Activated naive CD4-positive, alpha-beta T cell treated with anti-CD3 and anti-CD28 coated beads, Interleukin-2, amount 10 ng/mL, durations not matched to agents 7 days and 5 days (primary cell): ENCODE measurements at regions not wholly inside any gene's neighbourhood (a gene's known extent, or its start where the extent isn't known, plus 50 kb on each side); places are given as distances from the start of the nearest gene placed in this dataset.

Experiments
- CTCF ChIA-PET: fragments of 350-600 bp; sonication (Branson Sonifier 250); formaldehyde crosslinking; loops from one replicate; lab custom pipeline; 2021; ENCODE audit warnings: antibody characterized with exemption; lab: Charles Lee
- DNase-seq: peaks from one replicate; pipeline ENCODE4 v3.0.0-alpha.2; 2020
- H3K27ac Mint-ChIP-seq: one replicate; pipeline ENCODE4 v1.8.0; 2021; ENCODE audit warnings: mild to moderate bottlenecking, moderate library complexity, mixed read lengths
- H3K27me3 Mint-ChIP-seq: one replicate; pipeline ENCODE4 v1.8.0; 2021; ENCODE audit warnings: mild to moderate bottlenecking, mixed read lengths
- H3K36me3 Mint-ChIP-seq: one replicate; pipeline ENCODE4 v1.8.0; 2021; ENCODE audit warnings: mixed read lengths
- H3K4me1 Mint-ChIP-seq: one replicate; pipeline ENCODE4 v1.8.0; 2021; ENCODE audit warnings: mixed read lengths
- H3K4me3 Mint-ChIP-seq: one replicate; pipeline ENCODE4 v1.8.0; 2021; ENCODE audit warnings: mild to moderate bottlenecking, moderate library complexity, mixed read lengths
- H3K9me3 Mint-ChIP-seq: one replicate; pipeline ENCODE4 v1.8.0; 2021; ENCODE audit warnings: mixed read lengths

DNA sequence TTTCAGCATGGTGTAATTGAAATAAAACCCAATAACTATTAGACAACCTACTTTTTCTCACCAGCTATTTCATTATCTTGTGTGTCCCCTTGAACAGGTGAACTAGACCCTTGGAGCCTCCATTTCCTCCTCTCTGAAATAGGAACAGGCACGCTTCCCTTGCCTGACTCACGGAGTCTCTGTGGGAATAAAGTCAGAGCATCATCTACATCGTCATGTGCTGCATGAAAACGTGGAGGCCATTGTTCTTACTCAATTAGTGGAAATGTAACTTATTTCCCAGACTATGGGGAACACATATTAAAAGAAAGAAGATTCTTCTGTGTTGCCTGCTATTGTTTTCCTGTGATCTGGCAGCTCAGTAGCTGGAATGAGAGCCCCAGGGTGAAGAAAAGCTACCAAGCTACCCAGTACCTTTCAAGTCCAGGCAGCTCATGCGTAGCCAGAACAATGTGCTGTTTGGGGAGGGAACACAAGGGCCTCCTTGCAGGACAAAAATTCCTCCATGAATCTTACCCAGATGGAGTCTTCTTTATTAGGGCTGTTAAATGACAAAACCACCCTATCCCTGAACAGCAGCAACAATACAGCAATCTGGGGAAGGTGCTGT lies 59.8 kb downstream of the SOX11 start:
- Mint-ChIP-seq H3K27me3 (no peaks in the 10 kb centered on the region), H3K36me3 (no peaks in the 10 kb centered on the region)

DNA sequence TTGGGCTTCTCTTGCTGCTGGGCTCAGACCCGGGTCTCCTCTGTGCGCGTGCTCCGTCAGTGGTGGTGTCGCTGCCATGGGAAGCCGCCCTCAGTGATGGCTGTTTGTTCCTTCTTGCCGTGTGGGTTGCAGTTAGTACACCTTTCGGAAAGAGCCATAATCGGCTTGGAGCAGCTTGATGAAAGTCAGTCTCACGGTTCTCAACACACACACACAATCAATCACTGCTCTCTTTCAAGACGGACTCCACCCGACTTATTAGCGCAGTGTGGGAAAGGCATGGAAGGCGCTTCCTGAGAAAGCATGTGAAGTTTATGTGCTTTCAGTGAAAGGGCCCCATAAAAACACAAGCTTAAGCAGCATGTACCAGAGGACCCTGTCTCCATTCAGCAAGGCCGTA lies 64.1 kb downstream of the SOX11 start:
- CTCF ChIA-PET, result no interaction called here
- Mint-ChIP-seq H3K4me1 (no peaks in the 10 kb centered on the region), H3K9me3 (peaks cover 2% of the 10 kb centered on the region)

More for the DNA sequence above, 59.8 kb downstream of the SOX11 start:
- H3K4me1 Mint-ChIP-seq, result no peaks in the 10 kb centered on the region
- H3K9me3 Mint-ChIP-seq, result peaks cover 3% of the 10 kb centered on the region
- no peak overlapping the region for H3K27ac Mint-ChIP-seq
- no peak overlapping the region for H3K4me3 Mint-ChIP-seq
- CTCF ChIA-PET, result no interaction called here
- DNase-seq, result no peak

DNA sequence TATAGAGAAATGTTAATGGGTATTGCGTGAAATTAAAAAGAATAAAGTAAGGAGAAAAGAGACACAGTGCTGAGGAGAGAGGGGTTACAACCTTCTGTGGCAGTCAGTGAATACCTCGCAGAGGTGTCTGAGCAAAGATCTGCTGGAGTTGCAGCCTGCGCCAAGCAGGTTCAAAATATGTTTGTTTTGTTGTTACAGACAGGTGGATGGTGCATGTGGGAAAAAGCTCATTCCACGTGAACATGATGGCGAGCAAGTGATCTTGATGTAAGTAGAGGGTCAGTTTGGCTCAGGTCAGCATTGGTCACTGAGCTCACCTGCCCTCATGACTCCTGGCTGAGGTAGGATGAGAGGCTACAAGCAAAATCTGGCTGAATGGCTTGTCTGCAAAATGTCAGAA lies 66.2 kb downstream of the SOX11 start:
- Mint-ChIP-seq H3K36me3 (no peaks in the 10 kb centered on the region), H3K4me3 (no peak overlapping the region), H3K27ac (no peak overlapping the region), H3K4me1 (no peaks in the 10 kb centered on the region), H3K27me3 (no peaks in the 10 kb centered on the region), H3K9me3 (peaks cover 6% of the 10 kb centered on the region)
- no peak for DNase-seq
- CTCF ChIA-PET, result no interaction called here

More for the DNA sequence above, 64.1 kb downstream of the SOX11 start:
- H3K27ac Mint-ChIP-seq, result no peak overlapping the region
- H3K36me3 Mint-ChIP-seq, result no peaks in the 10 kb centered on the region
- no peak overlapping the region for H3K4me3 Mint-ChIP-seq
- H3K27me3 Mint-ChIP-seq, result no peaks in the 10 kb centered on the region
- DNase-seq, result no peak

DNA sequence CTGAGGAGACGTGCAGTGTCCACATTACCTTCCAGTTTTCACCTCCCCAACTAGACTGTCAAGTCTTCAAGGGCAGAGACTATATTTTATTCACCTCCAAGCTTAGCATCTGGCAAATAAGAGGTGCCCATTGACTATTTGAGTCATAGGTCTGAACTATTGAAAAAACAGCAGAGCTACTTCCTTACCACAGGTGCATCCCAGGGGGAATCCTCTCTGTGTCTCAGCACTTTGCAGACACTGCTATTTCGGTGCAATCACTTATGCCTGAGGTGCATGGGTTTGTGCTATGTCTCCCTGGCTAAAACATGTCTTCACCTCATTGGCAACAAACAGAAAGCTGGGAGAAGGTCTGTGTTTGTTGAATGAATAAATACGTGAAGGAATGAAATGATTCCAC lies 67.8 kb downstream of the SOX11 start:
- H3K4me3 Mint-ChIP-seq, result no peak overlapping the region
- H3K27ac Mint-ChIP-seq, result no peak overlapping the region
- no peaks in the 10 kb centered on the region for H3K4me1 Mint-ChIP-seq
- DNase-seq, result no peak
- CTCF ChIA-PET, result no interaction called here
- no peaks in the 10 kb centered on the region for H3K27me3 Mint-ChIP-seq
- peaks cover 6% of the 10 kb centered on the region for H3K9me3 Mint-ChIP-seq
- no peaks in the 10 kb centered on the region for H3K36me3 Mint-ChIP-seq

DNA sequence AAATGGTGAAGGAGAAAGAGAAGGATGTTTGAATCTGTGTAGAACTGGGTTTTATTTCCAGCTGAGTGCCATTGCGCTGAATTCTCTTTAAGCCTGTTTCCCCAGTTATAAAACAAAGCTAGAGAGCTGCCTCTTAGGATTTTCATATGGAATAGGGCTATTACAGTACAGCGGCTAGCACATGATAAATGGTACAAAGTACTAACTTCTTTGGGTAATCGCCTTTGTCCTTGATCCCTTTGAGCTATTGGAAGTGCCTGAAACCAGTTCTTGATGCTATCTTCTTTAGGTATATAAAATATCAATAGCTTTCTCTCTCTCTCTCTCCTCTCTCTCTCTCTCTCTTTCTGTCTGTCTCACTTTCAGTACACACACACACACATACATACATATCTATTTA lies 71.3 kb downstream of the SOX11 start:
- Mint-ChIP-seq H3K27me3 (no peaks in the 10 kb centered on the region), H3K9me3 (peaks cover 5% of the 10 kb centered on the region), H3K36me3 (no peaks in the 10 kb centered on the region), H3K4me1 (no peaks in the 10 kb centered on the region), H3K27ac (no peak overlapping the region), H3K4me3 (no peak overlapping the region)
- no peak for DNase-seq
- CTCF ChIA-PET, result no interaction called here

DNA sequence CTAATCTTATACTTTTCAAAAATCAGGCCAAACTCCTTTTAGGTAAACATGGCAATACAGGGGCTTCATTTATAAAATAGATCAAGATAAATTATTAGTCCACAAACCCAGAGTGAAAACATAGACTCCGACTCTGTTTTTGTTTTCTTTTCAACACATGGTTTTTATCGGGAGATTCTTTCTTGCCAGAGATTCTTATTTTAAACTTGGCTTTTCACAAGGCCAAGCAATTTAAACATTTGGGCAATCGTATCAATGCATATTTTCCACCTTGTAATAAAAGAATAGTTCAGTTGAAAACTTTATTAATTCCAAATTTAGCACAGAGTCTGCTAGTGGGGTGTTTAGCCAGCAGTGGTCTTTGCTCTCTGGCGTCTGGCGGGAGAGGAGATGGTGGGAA lies 71.9 kb downstream of the SOX11 start:
- CTCF ChIA-PET, result no interaction called here
- no peak for DNase-seq
- H3K36me3 Mint-ChIP-seq, result no peaks in the 10 kb centered on the region
- H3K9me3 Mint-ChIP-seq, result peaks cover 5% of the 10 kb centered on the region
- H3K27ac Mint-ChIP-seq, result no peak overlapping the region
- H3K4me3 Mint-ChIP-seq, result no peak overlapping the region
- no peaks in the 10 kb centered on the region for H3K27me3 Mint-ChIP-seq
- no peaks in the 10 kb centered on the region for H3K4me1 Mint-ChIP-seq

DNA sequence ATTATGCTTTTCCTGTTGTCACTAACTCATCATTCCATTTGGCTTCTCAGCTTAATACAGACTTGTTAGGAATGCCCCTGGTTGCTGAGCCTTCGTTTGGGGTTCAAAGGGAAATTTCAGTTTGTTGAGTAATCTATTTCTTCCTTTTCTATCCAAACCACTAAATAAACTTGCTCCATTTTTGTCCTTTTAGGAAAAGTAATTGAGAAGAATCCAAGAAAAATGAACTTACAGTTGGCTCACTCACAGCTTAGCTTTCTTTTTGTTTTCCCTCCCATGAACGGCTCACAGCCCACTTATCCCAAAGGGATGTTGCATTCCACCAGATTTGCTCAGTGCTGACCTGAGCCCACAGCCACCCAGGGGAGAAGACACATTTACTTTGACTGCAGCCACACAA lies 73.9 kb downstream of the SOX11 start:
- no peak overlapping the region for H3K4me3 Mint-ChIP-seq
- H3K4me1 Mint-ChIP-seq, result no peaks in the 10 kb centered on the region
- peaks cover 5% of the 10 kb centered on the region for H3K9me3 Mint-ChIP-seq
- no peaks in the 10 kb centered on the region for H3K27me3 Mint-ChIP-seq
- DNase-seq, result no peak
- H3K27ac Mint-ChIP-seq, result no peak overlapping the region
- no peaks in the 10 kb centered on the region for H3K36me3 Mint-ChIP-seq
- CTCF ChIA-PET, result no interaction called here

DNA sequence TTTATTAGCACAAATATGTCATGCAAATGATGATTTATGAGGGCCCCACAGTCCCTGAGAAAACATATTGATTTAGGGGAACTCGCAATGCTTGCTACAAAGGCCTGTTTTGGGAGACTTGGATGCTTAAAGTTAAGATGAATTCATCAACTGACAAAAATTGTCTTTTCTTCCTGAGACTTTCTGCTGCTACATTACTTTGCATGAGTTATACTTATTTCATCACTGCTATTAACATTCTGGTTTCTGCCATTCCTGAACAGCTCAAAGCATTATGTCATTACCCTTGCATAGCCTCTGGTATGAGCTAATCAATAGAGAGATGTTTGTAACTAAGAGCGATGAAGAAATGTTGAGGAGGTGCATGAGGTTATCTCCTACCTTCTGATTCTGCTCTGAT lies 74.4 kb downstream of the SOX11 start:
- Mint-ChIP-seq H3K4me3 (no peak overlapping the region), H3K27ac (no peak overlapping the region), H3K9me3 (peaks cover 5% of the 10 kb centered on the region), H3K4me1 (no peaks in the 10 kb centered on the region), H3K27me3 (no peaks in the 10 kb centered on the region), H3K36me3 (no peaks in the 10 kb centered on the region)
- CTCF ChIA-PET, result no interaction called here
- no peak for DNase-seq

DNA sequence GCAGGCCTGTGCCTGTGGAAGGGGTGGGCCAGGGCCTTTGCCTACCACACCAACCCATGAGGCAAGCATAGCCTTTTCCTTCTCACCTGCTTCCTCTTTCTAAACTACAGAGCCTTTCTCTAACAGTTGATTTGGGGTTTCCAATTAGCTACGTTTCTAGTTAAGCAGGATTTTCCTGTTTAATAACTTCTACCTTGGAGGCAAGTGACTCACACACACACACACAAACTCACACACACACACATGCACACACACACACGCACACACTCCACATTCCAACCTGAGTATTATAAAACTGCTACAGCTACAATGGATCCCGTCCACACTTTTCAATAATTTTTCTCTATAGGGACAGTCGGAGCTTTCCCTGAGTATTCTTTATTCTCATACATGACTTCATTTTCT lies 84.9 kb downstream of the SOX11 start:
- CTCF ChIA-PET, result no interaction called here
- Mint-ChIP-seq H3K9me3 (peaks cover 7% of the 10 kb centered on the region), H3K27me3 (no peaks in the 10 kb centered on the region), H3K4me3 (no peak overlapping the region), H3K4me1 (no peaks in the 10 kb centered on the region), H3K27ac (no peak overlapping the region), H3K36me3 (no peaks in the 10 kb centered on the region)
- no peak for DNase-seq

DNA sequence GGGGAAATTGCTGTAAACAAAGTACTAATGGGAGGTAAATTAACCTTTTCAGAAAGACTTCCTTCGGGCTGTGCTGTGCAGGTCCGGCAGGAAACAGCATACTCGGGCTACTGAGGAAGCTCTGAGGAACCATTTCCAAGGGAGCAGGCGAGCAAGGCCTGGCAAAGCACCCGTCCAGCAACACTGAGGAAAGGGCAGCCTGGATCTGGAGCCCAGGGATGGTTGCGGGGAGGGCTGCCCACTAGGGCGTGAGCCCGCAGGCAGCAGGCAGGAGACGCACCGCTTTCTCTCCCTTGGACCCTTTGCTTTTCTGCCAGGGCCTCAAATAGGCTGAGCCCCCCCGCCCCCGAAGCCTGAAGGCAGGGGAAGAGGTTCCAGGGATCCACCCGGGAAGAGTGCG lies 89.5 kb downstream of the SOX11 start:
- Mint-ChIP-seq H3K9me3 (peaks cover 14% of the 10 kb centered on the region), H3K4me3 (no peak overlapping the region), H3K27ac (no peak overlapping the region), H3K36me3 (no peaks in the 10 kb centered on the region), H3K4me1 (no peaks in the 10 kb centered on the region), H3K27me3 (no peaks in the 10 kb centered on the region)
- no peak for DNase-seq
- CTCF ChIA-PET, result no interaction called here

DNA sequence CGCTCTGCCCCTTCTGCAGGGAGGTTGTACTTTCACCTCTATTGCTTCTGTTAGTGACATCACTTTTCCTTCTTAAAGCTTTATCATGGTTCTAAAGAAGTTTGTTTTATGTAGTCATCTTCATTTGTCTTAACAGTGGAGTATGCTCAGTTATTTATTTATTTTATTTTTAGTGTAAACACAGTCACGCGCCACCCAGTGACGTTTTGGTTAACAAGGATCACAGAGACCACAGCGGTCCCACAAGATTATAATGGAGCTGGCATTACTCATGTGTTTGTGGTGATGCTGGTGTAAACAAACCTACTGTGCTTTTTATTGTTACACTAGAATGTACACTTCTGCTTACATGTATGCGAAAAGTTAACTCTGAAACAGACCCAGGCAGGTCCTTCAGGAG lies 89.9 kb downstream of the SOX11 start:
- no peaks in the 10 kb centered on the region for H3K36me3 Mint-ChIP-seq
- no peaks in the 10 kb centered on the region for H3K4me1 Mint-ChIP-seq
- CTCF ChIA-PET, result no interaction called here
- H3K9me3 Mint-ChIP-seq, result peaks cover 16% of the 10 kb centered on the region
- no peak overlapping the region for H3K27ac Mint-ChIP-seq
- H3K4me3 Mint-ChIP-seq, result no peak overlapping the region
- no peak for DNase-seq
- no peaks in the 10 kb centered on the region for H3K27me3 Mint-ChIP-seq

DNA sequence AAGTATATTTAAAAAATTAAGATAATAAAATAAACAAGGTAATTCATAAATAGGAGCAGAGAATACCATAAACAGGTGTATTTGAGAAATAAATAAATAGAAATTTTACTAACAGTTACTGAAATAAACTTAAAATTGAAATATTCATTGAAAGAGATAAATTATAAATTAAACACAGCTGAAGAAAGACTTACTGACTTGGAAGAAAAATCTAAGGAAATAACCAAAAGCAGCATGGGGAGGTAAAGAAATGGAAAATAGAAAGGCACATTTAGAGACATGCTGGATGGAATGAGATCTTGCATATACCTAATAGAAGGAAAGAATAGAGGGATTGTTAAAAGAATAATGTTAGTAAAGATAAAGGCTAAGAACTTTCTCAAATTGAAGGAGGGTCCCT lies 96.3 kb downstream of the SOX11 start:
- no peak for DNase-seq
- Mint-ChIP-seq H3K9me3 (peaks cover 14% of the 10 kb centered on the region), H3K4me3 (no peak overlapping the region), H3K27me3 (no peaks in the 10 kb centered on the region), H3K36me3 (no peaks in the 10 kb centered on the region), H3K4me1 (no peaks in the 10 kb centered on the region), H3K27ac (no peak overlapping the region)
- CTCF ChIA-PET, result no interaction called here

DNA sequence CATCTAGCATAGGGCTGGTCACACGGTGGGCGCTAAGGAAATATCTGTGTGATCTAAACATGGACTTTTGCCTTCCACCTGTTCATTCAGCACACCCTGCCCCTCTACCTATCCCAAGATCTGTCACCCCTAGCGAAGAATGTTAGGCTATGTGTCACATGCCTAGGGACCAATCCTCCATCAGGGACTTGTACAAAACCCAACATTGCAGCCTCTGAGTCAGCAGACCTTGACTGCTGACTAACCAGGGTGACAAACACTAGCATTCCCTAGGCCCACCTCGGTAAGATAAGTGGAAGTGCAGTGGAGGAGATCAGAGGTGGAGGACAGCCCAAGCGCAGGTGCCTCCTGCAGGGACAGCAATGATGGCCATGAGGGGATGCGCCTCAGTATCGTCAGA lies 99.2 kb downstream of the SOX11 start:
- Mint-ChIP-seq H3K27ac (no peak overlapping the region), H3K9me3 (peaks cover 9% of the 10 kb centered on the region), H3K27me3 (no peaks in the 10 kb centered on the region), H3K36me3 (no peaks in the 10 kb centered on the region), H3K4me3 (no peak overlapping the region), H3K4me1 (no peaks in the 10 kb centered on the region)
- CTCF ChIA-PET, result no interaction called here
- DNase-seq, result no peak

DNA sequence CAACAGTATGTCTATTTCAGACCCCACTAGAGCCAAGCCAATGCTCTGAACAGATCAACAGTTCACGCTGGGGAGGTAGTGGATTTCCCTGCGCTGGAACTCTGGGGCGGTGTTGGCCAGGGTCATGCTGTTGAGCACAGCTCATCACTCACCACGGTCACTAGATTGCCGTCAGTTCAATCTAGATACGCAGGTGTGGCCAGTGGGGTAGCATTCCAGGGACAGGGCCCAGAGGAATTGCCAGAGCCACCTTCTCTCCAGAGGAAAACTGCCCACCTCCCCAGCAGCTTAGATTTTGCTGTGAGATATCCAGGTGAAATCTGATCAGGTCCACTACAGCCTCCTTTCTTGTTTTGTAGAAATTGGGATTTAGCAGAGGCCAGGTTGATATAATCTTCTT lies 101.8 kb downstream of the SOX11 start:
- H3K27me3 Mint-ChIP-seq, result no peaks in the 10 kb centered on the region
- CTCF ChIA-PET, result no interaction called here
- H3K4me1 Mint-ChIP-seq, result no peaks in the 10 kb centered on the region
- no peaks in the 10 kb centered on the region for H3K36me3 Mint-ChIP-seq
- no peak overlapping the region for H3K27ac Mint-ChIP-seq
- no peak for DNase-seq
- H3K9me3 Mint-ChIP-seq, result peaks cover 4% of the 10 kb centered on the region
- no peak overlapping the region for H3K4me3 Mint-ChIP-seq

DNA sequence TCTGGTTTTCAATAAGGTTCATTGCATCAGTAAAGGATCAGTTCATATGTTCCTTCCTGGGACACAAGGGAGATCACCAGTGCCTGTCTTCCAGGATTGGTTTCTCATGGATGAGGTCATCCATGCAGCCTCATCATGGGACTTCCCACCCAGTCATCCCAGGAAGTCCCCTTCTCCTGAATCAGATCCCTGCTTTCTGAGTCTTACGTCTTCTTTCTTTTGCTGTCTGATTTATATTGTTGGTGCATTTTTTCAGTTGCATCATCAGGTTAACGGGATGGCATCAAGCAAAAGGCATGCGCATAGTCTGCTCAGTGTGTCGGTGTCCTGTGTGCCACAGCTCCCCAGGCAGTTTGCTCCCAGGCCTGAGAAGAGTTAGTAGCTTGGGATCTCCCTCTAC lies 105.9 kb downstream of the SOX11 start:
- Mint-ChIP-seq H3K36me3 (no peaks in the 10 kb centered on the region), H3K27ac (no peak overlapping the region), H3K27me3 (no peaks in the 10 kb centered on the region), H3K9me3 (peaks cover 2% of the 10 kb centered on the region), H3K4me1 (no peaks in the 10 kb centered on the region), H3K4me3 (no peak overlapping the region)
- CTCF ChIA-PET, result no interaction called here
- no peak for DNase-seq

DNA sequence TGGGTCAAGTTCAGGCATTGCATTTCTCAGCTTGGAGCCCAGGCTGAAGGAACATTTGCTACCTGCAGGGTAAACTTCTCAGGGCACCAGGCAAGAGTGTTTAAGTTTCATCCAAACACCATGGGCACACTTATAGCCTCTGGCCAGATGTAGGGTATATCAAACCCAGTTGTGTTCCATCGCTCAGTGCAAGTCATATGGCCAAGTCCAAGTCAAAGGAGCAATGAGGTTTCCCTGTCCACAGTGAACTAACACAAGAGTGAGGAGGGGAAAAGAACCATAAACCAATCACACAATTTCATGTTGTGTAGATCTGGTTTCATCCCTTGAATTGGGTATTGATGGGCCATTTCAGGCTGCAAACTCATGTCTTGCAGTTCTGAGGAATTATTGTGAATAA lies 107.2 kb downstream of the SOX11 start:
- Mint-ChIP-seq H3K27me3 (no peaks in the 10 kb centered on the region), H3K9me3 (peaks cover 4% of the 10 kb centered on the region), H3K36me3 (no peaks in the 10 kb centered on the region), H3K4me1 (no peaks in the 10 kb centered on the region), H3K4me3 (no peak overlapping the region), H3K27ac (no peak overlapping the region)
- no peak for DNase-seq
- CTCF ChIA-PET, result no interaction called here
